Dermis microvascular lymphatic vessel endothelial cell (primary cell): ENCODE measurements at regions not wholly inside any gene's neighbourhood (a gene's known extent, or its start where the extent isn't known, plus 50 kb on each side); places are given as distances from the start of the nearest gene placed in this dataset.
"Not testable (repeated sequence)": the region's sequence is repeated elsewhere in the genome, so short reads cannot be mapped to it uniquely, and the experiment has no call there.

Experiments
- DNase-seq, 2 donors: peaks; one replicate each; pipeline versions ENCODE4 v3.0.0 to v3.0.0-alpha.2; 2010; ENCODE audit warnings: low read depth in 2 of 2

DNA sequence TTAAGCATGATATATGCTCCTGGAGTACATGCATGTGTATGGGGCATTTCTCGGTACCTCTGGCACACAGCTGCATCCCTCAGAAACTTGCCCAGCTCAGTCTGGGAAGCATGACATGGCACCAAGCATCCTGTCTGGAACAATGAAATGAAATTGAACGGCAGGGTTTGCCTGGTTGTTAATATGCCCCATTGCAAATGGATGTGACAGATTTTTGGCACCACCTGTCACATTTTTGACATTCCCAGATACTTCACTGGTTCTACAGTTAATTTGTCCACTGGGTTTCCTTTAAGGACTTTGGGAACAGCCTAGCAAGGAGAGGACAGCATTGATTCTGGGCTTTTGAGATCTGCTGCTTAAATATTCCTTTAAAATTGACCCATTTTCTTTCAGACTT is 305.8 kb downstream of the TSN start:
- DNase-seq = no peak

DNA sequence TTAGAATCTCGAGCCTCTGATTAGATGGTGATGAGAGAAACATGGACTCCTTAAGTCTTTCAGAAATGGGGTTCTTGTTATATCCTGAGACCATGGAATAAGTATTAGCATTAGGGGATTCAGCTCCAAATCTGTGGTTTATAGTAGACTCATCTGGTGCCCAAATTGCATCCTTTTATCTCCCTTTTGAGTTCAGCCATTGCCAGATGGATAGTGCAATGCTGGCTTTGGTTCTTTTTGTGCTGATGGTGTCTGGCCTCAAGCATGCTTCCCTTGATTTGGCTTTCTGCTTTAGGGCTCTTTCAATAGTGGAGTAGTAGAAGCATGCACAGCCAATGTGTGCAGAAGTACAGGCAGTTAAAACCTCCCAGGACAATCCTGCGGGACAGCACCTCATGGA is 306.4 kb downstream of the TSN start:
- DNase-seq = no peak

- no peak for DNase-seq
Measured at GRCh38 chr2:122062506-122062905, 307.1 kb downstream of the TSN start.

DNA sequence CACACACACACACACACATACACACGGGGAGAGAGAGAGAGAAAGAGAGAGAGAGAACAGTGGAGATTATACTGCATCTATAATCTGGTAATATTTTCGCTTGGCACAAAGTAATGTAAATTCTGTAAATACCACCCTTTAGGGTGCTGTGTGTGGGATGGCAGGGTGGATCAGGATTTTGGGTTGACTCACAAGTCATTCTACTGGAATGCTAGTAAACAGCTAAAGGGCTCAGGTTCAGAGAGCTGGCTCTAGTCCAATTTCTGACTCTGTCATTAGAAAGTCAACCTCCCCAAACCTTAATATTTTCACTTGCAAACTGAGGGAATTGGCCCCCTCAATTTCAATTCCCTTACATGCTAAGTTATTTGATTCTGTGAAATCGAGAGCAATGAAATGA is 308.3 kb downstream of the TSN start:
- no peak for DNase-seq

GRCh38 chr2:122070241-122070731 is 314.8 kb downstream of the TSN start:
- DNase-seq = no peak

GRCh38 chr2:122072666-122073065 is 317.2 kb downstream of the TSN start:
- no peak for DNase-seq

DNA sequence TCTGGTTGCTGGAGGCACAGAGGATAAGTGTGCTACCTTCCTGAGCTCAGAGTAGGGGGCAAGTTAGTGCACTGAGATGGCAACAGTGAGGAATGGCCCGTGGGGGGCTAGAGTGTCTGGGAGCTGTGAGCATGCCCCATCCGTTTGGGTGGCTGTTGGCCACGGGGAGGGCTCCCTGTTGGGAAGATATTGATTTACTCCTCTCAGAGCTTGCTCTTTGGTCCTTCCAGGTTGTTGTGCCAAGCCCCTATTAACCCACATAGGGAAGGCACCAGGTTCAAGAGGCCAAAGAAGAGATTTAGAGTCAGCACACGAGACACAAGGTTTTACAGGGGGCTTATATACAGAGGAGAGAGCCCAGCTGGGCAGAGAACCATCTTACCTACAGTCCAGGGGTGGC is 318.8 kb downstream of the TSN start:
- no peak for DNase-seq

DNA sequence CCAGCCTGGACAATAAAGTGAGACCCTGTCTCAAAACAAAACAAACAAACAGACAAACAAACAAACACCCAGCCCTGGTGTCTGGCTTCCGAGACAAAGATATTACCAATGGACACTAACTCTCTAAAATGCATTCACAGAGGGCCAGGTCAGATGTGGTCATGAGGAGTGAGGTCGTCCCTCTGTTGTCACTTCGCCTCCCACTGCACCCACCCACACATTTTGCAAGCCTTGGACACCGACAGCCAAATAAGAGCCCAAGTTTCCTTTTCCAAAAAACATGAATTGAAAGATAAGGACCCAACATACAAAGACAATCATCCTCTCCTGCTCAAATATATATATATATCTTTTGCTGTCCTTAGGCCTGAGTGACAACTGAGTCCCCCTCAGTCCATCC is 319.9 kb downstream of the TSN start:
- no peak for DNase-seq

GRCh38 chr2:122077114-122077513 is 321.7 kb downstream of the TSN start:
- no peak for DNase-seq

GRCh38 chr2:122077771-122078170 is 322.3 kb downstream of the TSN start:
- DNase-seq = no peak

GRCh38 chr2:122078451-122078850 is 323.0 kb downstream of the TSN start:
- DNase-seq = no peak

DNA sequence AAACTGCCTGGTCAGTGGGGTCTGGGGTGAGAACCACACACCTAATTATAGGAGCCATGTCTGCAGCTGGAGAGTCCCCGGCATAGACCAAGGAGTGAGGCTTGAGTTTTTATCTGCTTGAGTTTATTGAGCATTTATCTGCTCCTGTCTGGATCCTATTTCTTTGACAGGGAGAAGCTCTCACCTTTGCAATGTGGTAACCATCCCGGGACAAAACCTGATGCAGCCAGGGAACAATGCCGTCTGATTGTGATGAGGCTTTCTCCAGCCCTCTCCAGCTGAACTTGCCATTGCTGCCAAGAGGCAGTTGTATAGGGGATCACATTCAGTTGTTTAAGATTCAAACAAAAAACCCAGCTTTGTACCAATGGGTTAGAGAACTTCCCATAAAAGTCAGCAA is 324.4 kb downstream of the TSN start:
- DNase-seq = no peak

GRCh38 chr2:122080316-122080715 is 324.9 kb downstream of the TSN start:
- DNase-seq = no peak

DNA sequence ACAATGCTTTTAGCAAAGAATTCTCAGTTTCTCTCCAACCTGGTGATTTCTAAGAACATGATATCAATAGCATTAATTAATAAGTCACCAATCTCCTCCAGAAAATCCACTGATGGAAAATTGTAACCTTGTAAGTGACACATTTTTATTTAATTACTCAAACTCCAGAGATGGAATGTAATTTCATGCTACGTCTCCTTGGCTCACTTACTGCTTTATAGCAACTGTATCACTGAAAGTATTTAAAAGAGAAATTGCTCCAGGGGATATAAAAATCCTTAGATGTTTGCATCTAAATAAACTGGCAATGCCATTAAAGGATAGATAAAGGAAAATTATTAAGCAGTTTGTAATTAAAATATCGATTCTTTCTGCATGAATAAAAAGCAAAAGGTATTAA is 325.4 kb downstream of the TSN start:
- DNase-seq = no peak

DNA sequence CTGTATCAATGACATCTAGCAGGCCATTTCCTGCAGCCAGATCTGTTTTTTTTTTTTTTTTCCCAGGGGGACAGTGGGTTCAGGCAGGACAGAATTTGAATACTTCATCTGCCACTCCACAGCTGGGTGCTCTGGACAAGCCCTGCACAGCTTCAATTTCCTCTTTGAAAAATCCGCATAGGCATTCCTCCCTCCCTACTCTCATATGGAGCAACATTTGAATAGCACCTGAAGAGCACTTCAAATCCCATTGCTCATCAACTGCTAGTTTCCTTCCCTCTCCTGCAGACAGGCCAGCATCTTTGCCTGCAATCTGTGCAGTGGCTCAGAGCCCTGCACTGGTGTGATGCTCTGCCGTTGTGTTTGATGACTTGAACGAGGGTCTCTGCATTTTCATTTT is 326.3 kb downstream of the TSN start:
- no peak for DNase-seq

GRCh38 chr2:122083256-122084048 is 328.0 kb downstream of the TSN start:
- DNase-seq = no peak

DNA sequence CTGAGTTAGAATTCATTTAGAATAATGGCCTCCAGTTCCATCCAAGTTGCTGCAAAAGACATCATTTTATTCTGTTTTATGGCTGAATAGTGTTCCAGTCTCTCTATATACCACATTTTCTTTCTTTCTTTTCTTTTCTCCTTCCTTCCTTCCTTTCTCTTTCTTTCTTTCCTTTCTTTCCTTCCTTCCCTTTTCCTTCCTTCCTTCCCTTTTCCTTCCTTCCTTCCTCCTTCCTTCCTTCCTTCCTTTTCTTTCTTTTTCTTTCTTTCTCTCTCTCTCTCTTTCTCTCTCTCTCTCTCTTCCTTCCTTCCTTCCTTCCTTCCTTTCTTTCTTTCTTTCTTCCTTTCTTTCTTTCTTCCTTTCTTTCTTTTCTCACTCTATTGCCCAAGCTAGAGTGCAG is 330.2 kb downstream of the TSN start:
- DNase-seq = not testable (repeated sequence)

DNA sequence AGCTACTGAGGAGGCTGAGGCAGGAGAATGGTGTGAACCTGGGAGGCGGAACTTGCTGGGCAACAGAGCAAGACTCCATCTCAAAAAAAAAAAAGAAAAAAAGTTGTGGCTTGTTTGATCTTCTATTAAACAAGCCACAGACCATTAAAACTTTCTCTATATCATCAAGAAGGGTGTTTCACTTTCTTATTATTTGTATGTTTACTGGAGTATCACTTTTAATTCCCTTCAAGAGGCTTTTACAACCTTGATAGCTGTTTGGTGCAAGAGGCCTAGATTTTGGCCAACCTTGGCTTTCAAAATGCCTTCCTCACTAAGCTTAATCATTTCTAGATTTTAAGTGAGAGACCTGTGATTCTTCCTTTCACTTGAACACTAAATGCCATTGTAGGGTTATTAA is 339.1 kb downstream of the TSN start:
- no peak for DNase-seq

DNA sequence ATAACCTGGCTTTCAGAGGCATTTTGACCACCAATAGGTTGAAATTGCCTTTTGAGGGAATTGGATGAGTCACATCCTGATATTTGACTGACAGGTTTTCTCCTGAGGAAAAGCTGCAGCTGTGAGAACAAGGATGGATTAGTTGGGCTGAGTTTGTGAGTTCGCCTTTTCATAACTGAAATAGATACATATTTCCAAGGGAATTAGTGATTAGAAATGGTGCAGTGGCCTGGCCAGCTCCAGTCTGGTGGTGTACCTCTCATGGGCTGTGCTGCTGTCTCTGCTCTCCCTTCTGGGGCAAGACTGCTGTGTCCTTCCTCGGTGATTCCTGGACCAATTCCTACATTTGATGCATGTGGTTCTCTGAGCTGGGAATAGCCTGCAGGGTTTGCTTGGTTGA is 341.3 kb downstream of the TSN start:
- no peak for DNase-seq

- DNase-seq = no peak
Measured at GRCh38 chr2:122098306-122098705, 342.9 kb downstream of the TSN start.

GRCh38 chr2:122100346-122100745 is 344.9 kb downstream of the TSN start:
- DNase-seq = no peak

DNA sequence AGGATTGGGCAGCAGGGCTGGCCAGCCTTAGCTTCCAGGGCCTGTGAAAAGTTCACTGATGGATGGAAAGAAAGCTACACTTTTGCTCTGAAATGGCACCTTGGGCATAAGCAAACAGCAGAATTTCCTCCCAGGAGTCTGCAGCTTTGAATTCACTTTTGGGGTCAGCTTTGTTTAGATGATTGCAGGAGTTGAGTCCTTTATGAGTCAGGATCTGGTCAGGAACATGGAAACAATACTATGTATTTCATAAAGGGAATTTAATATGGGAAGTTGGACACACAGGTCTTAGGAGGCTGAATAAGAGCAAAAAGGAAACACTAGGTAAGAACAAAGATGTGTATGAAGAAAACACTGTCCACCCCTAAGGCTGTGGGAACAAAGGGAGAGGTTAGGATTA is 345.3 kb downstream of the TSN start:
- no peak for DNase-seq

- DNase-seq = no peak
Measured at GRCh38 chr2:122101319-122101718, 345.9 kb downstream of the TSN start.
